ENCODE measurements at regions not wholly inside any gene's neighbourhood (a gene's known extent, or its start where the extent isn't known, plus 50 kb on each side); places are given as distances from the start of the nearest gene placed in this dataset.

GRCh38 chr2:193469251-193469650 is 1274.5 kb upstream of the TMEFF2 start:
- no peak for TF ChIP-seq USF1 (IDR thresholded peaks at IDR 0.05)

DNA sequence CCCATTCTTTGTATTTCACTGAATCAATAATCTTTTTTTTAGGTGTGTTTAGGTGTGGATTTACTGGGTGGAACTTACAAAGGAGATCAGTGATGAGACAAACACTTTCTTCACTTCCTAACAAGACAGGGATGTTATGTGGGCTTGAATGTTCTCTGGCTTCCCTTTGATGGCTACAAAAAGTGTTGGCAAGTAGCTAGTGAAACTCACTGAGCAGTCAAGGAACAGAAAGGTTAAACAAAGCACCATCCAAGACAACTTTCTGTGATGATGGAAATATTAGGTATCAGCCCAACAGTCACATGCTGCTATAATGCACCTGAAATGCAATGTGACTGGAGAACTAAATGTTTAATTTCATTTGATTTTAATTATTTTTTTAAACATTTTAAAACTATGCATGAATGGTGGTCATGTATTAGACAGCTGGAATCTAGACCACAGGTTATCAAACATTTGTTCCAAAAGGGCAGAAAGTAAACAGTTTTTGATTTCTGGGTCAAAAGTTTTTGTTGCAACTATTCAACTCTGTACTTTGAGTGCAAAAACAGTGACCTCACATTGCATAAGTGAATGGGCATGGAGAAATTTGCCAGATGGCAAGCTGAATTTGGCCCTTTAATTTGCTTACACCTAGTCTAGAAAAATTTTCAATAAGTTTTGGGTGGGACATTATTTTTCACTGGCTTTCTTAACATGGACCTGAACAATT is 1272.7 kb upstream of the TMEFF2 start:
- TF ChIP-seq NFIC (IDR thresholded peaks at IDR 0.05): no peak
- no peak for TF ChIP-seq REST (IDR thresholded peaks at IDR 0.05; ENCODE audit: low read depth)
- TF ChIP-seq RAD21 (IDR thresholded peaks at IDR 0.05; ENCODE audit: low read depth): no peak
- TF ChIP-seq USF1 (IDR thresholded peaks at IDR 0.05): no peak
- TF ChIP-seq ZBTB7A (IDR thresholded peaks at IDR 0.05; ENCODE audit: low read depth): no peak
- TF ChIP-seq CREB1 (IDR thresholded peaks at IDR 0.05; ENCODE audit: low read depth): no peak
- TF ChIP-seq FOXM1 (IDR thresholded peaks at IDR 0.05; ENCODE audit: borderline replicate concordance, low read depth): no peak
- TF ChIP-seq EGR1 (IDR thresholded peaks at IDR 0.05): no peak
- TF ChIP-seq CEBPB (IDR thresholded peaks at IDR 0.05): no peak
- TF ChIP-seq EP300 (IDR thresholded peaks at IDR 0.05; ENCODE audit: borderline replicate concordance): no peak
- no peak for TF ChIP-seq TEAD4 (IDR thresholded peaks at IDR 0.05)
- no peak for TF ChIP-seq YY1 (IDR thresholded peaks at IDR 0.05; ENCODE audit: low read depth)
- no peak for TF ChIP-seq TCF12 (IDR thresholded peaks at IDR 0.05; ENCODE audit: low read depth)
- no peak for TF ChIP-seq TAF1 (IDR thresholded peaks at IDR 0.05; ENCODE audit: low read depth)
- TF ChIP-seq MAX (IDR thresholded peaks at IDR 0.05): no peak

DNA sequence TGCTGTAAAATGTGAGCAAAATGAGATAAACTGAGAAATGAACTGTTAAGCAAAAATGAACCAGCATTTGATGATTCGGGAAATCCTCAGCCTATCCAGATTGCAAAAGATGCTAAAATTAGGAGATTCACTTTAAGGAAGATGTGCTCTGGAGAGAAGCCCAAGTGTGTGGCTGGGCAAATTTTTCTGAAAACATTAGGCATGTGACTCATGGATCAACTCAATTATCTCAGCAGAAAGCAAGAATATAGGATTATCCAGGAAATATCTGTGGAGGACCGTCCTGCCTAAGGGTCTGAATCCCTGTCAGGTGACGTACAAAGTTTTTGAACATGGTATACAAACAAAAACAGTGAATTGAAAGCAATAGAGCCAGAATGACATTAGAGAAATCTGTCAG is 1268.3 kb upstream of the TMEFF2 start:
- no peak for TF ChIP-seq ZBTB7A (IDR thresholded peaks at IDR 0.05; ENCODE audit: low read depth)
- TF ChIP-seq RAD21 (IDR thresholded peaks at IDR 0.05; ENCODE audit: low read depth): no peak
- no peak for TF ChIP-seq TEAD4 (IDR thresholded peaks at IDR 0.05)
- TF ChIP-seq EP300 (IDR thresholded peaks at IDR 0.05; ENCODE audit: borderline replicate concordance): no peak
- no peak for TF ChIP-seq TCF12 (IDR thresholded peaks at IDR 0.05; ENCODE audit: low read depth)
- no peak for TF ChIP-seq YY1 (IDR thresholded peaks at IDR 0.05; ENCODE audit: low read depth)
- TF ChIP-seq NFIC (IDR thresholded peaks at IDR 0.05): no peak
- no peak for TF ChIP-seq CEBPB (IDR thresholded peaks at IDR 0.05)
- TF ChIP-seq CREB1 (IDR thresholded peaks at IDR 0.05; ENCODE audit: low read depth): no peak
- no peak for TF ChIP-seq EGR1 (IDR thresholded peaks at IDR 0.05)
- TF ChIP-seq MAX (IDR thresholded peaks at IDR 0.05): no peak
- TF ChIP-seq TAF1 (IDR thresholded peaks at IDR 0.05; ENCODE audit: low read depth): no peak
- TF ChIP-seq USF1 (IDR thresholded peaks at IDR 0.05): no peak
- TF ChIP-seq REST (IDR thresholded peaks at IDR 0.05; ENCODE audit: low read depth): no peak

DNA sequence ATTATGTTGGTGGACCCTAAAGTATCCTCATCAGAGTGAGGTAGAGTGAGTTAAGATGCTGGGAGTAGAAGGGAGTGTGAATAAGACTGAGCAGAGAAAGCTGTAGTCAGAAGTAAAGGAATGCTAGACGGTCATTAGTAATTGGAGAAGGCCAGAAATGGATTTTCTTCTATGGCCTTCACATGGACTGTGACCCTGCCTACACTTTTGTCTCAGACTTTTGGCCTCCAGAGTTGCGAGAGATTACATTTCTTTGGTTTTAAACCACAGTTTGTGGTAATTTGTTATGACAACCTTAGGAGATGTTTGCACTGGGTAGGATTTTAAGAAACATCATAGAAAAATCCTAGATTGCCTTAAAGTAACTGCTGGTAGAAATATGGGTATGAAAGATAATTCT is 1267.7 kb upstream of the TMEFF2 start:
- TF ChIP-seq EGR1 (IDR thresholded peaks at IDR 0.05) (no peak), TCF12 (IDR thresholded peaks at IDR 0.05; ENCODE audit: low read depth) (no peak), NFIC (IDR thresholded peaks at IDR 0.05) (no peak), TAF1 (IDR thresholded peaks at IDR 0.05; ENCODE audit: low read depth) (no peak), TEAD4 (IDR thresholded peaks at IDR 0.05) (no peak), ZBTB7A (IDR thresholded peaks at IDR 0.05; ENCODE audit: low read depth) (no peak), USF1 (IDR thresholded peaks at IDR 0.05) (no peak), CREB1 (IDR thresholded peaks at IDR 0.05; ENCODE audit: low read depth) (no peak), RAD21 (IDR thresholded peaks at IDR 0.05; ENCODE audit: low read depth) (no peak), CEBPB (IDR thresholded peaks at IDR 0.05) (no peak), MAX (IDR thresholded peaks at IDR 0.05) (no peak), YY1 (IDR thresholded peaks at IDR 0.05; ENCODE audit: low read depth) (no peak), FOXM1 (IDR thresholded peaks at IDR 0.05; ENCODE audit: borderline replicate concordance, low read depth) (no peak), EP300 (IDR thresholded peaks at IDR 0.05; ENCODE audit: borderline replicate concordance) (no peak), REST (IDR thresholded peaks at IDR 0.05; ENCODE audit: low read depth) (no peak)
